Aorta (tissue), 5 donors: ENCODE measurements at regions not wholly inside any gene's neighbourhood (a gene's known extent, or its start where the extent isn't known, plus 50 kb on each side); places are given as distances from the start of the nearest gene placed in this dataset.

Experiments
- ATAC-seq: fragments of 200-7000 bp; cut with Tn5 transposase; one replicate; pipeline ENCODE4 v1.9.1; 2022; ENCODE audit warnings: moderate library complexity; ENCODE audit not compliant: low FRiP score
- DNase-seq, 2 donors: peaks; one replicate each; pipeline ENCODE4 v3.0.0-alpha.2; 2020
- H3K27ac ChIP-seq, 2 donors: one replicate each; pipeline ENCODE4 v1.5.1; 2013; ENCODE audit warnings: low read length in 2 of 2, mild to moderate bottlenecking in 2 of 2, moderate library complexity in 2 of 2, control low read depth in 1 of 2, inconsistent platforms in 1 of 2, low read depth in 1 of 2
- H3K27me3 ChIP-seq, 2 donors: one replicate each; pipeline ENCODE4 v1.6.1; 2013; ENCODE audit warnings: control low read depth in 1 of 2, low read length in 1 of 2, mild to moderate bottlenecking in 1 of 2, moderate library complexity in 1 of 2; ENCODE audit not compliant: insufficient read depth in 2 of 2, control insufficient read depth in 1 of 2
- H3K36me3 ChIP-seq, 2 donors: one replicate each; pipeline ENCODE4 v1.6.1; 2013; ENCODE audit warnings: control low read depth in 1 of 2, low read length in 1 of 2, mild to moderate bottlenecking in 1 of 2; ENCODE audit not compliant: insufficient read depth in 2 of 2, control insufficient read depth in 1 of 2
- H3K4me1 ChIP-seq, 2 donors: one replicate each; pipeline ENCODE4 v1.6.1; 2013; ENCODE audit warnings: low read length in 2 of 2, control low read depth in 1 of 2, mild to moderate bottlenecking in 1 of 2, moderate library complexity in 1 of 2; ENCODE audit not compliant: insufficient read depth in 2 of 2, control insufficient read depth in 1 of 2
- H3K4me3 ChIP-seq, 2 donors: one replicate each; pipeline ENCODE4 v1.5.1; 2013; ENCODE audit warnings: low read length in 2 of 2, control low read depth in 1 of 2, mild to moderate bottlenecking in 1 of 2
- H3K9me3 ChIP-seq: one replicate; pipeline ENCODE4 v1.6.1; 2013; ENCODE audit warnings: mild to moderate bottlenecking, low read length; ENCODE audit not compliant: control insufficient read depth
- WGBS, 2 donors: extraction: QIAGEN DNeasy Blood & Tissue Kit; methylation state at CpG; one replicate each; pipeline ENCODE4 v1.1.7; 2013; 5-methylcytosine and 5-hydroxymethylcytosine counted together
- intact Hi-C, 2 donors: fragments of 100-400 bp; cut with DNase I; formaldehyde crosslinking; loops; one replicate each; pipeline versions ENCODE4 v1.14.2 to v1.15.0; 2022
- donor health status: healthy with polysubstance abuse.
- donor health status: Bipolar disorder and iron deficiency.
- donor health status: DM: no; HTN: no; CAD: no.
- donor health status: DM: no; HTN: no; CAD: no.
- donor health status: DM: yes; HTN: yes; CAD: no.

DNA sequence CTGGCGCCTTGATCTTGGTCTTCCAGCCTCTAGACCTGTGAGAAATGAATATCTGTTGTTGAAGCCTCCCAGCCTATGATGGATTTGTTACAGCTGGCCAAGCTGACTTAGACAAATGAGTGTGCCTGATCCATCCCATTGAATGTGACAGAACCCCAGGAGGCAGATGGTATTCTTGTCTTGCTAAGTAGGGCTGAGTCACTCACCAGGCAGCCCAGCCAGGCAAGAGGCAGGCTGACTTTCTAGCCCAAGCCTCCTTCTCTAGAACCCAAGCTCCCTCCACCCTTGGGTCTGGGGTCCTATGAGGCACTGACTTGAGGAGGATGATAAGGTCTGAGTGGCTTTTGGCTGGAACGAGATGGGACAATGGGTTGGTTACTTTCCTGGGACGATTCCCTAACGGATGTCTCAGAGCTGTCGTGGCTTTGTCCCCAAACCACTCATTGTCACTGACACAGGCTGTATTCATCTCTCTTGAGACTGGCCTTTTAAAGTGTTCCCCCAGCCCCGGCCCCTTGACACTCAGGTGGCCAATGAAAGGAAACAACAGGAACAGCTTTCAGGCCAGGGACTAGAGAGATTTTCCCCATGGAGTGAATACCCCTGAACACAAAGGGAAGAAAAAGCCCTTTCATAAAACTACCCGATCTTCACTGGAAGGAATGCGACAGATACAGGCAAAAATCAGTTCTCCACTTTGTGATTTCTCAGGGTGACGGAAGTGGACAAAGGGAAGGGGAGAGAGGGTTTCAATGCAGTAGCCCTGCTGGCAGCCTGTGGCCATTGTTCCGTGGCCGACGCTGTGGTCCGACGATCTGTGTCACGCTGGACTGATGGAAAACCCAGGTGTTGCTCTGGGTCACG, 264.2 kb downstream of the AACS start:
- no peak overlapping the region for H3K4me3 ChIP-seq
- peaks cover 4% of the 10 kb centered on the region for H3K9me3 ChIP-seq
- ATAC-seq = no peak
- H3K36me3 ChIP-seq = no peaks in the 10 kb centered on the region
- no peak overlapping the region for H3K27ac ChIP-seq
- no peaks in the 10 kb centered on the region for H3K27me3 ChIP-seq
- H3K4me1 ChIP-seq = no peaks in the 10 kb centered on the region
- WGBS, 2 donors = 76 to 83% methylated on average over 16 of the region's 16 CpGs
- intact Hi-C loops = loop anchor here in 1 of 2 donors (2.0 to 5.0 kb wide), 2 partner anchors 73 to 147 kb away; no protein-coding TSS in a partner anchor
- no peak for DNase-seq

DNA sequence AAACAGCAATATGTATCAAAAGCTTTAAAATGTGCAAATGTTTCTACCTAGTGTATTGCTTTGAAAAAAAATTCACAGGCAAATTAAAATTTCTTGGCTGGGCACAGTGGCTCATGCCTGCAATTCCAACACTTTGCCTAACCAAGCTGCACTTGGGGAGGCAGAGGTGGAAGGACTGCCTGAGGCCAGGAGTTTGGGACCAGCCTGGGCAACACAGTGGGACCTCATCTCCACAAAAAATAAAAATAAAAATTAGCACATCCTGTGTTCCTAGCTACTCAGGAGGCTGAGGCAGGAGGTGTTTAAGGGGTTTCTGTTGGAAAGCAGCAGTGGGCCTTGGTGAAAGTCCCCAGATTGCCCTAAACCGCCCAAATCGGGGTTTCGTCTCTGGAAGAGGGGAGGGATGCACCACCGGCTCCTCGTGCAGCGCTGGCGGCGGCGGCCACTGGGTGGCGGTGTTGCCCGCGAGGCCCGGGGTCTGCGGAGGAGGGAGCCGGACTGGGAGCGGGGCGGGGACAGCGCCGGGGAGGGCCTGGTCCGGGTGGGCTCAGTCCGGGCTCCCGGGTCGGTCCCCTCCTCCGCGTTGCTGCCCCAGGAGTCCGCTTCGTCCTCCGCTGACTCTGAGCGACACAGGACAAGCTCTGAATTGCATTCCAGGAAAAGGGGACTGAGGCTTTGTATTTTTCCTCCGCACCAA, 265.6 kb downstream of the AACS start:
- peak; percentile 87 for ATAC-seq
- WGBS, 2 donors = 0 to 1% methylated on average over 18 to 30 of the region's 30 CpGs

GRCh38 chr12:125331342-125332052, 266.3 kb downstream of the AACS start:
- DNase-seq (no peak), ATAC-seq (peak; percentile 8)
- Histone ChIP-seq H3K4me3 (peak overlapping the region in 1 of 2 donors; percentile 0), H3K9me3 (peaks cover 4% of the 10 kb centered on the region), H3K27ac (no peak overlapping the region), H3K4me1 (no peaks in the 10 kb centered on the region), H3K27me3 (no peaks in the 10 kb centered on the region), H3K36me3 (no peaks in the 10 kb centered on the region)
- intact Hi-C loops = loop anchor here in 1 of 2 donors (2.0 to 5.0 kb wide), 2 partner anchors 71 to 149 kb away; no protein-coding TSS in a partner anchor
- 31 to 32% methylated on average over 16 of the region's 16 CpGs for WGBS, 2 donors

More for the DNA sequence above, 265.6 kb downstream of the AACS start:
- DNase-seq = peak; percentile 65 to 89
- Histone ChIP-seq H3K27me3 (no peaks in the 10 kb centered on the region), H3K27ac (no peak overlapping the region), H3K4me3 (peak overlapping the region in 1 of 2 donors; percentile 0), H3K36me3 (no peaks in the 10 kb centered on the region), H3K4me1 (no peaks in the 10 kb centered on the region), H3K9me3 (peaks cover 4% of the 10 kb centered on the region)
- intact Hi-C loops = loop anchor here in 1 of 2 donors (2.0 to 5.0 kb wide), 2 partner anchors 72 to 148 kb away; no protein-coding TSS in a partner anchor

GRCh38 chr12:125332900-125333299, 267.7 kb downstream of the AACS start:
- DNase-seq (no peak), ATAC-seq (no peak)
- H3K4me3 ChIP-seq = no peak overlapping the region
- intact Hi-C loops = loop anchor here in 1 of 2 donors (5.0 kb wide), 1 partner anchor 151 kb away; no protein-coding TSS in a partner anchor
- H3K9me3 ChIP-seq = peaks cover 4% of the 10 kb centered on the region
- 63 to 75% methylated on average over 11 of the region's 11 CpGs for WGBS, 2 donors
- H3K27me3 ChIP-seq = no peaks in the 10 kb centered on the region
- H3K27ac ChIP-seq = no peak overlapping the region
- no peaks in the 10 kb centered on the region for H3K4me1 ChIP-seq
- H3K36me3 ChIP-seq = no peaks in the 10 kb centered on the region

DNA sequence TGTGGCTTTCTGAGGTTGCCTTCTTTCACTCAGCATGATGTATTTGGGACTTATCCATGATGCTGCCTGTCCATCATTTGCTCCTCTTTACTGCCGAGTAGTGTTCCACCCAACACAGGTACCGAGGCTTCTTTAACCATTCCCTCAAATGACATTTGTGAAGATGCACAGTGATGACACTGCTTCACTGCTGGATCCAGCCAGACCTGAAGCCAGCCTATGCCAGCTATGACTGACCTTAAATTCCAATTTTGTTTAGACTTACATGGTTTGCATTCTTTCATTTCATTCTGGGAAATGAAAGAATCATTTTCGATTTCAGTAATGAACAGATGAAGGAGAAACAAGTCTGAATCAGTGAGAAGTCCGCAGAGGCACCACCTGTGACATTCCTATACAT, 271.0 kb downstream of the AACS start:
- H3K9me3 ChIP-seq = peaks cover 1% of the 10 kb centered on the region
- no peak for ATAC-seq
- no peak overlapping the region for H3K4me3 ChIP-seq
- no peak overlapping the region for H3K27ac ChIP-seq
- no peaks in the 10 kb centered on the region for H3K27me3 ChIP-seq
- 81 to 90% methylated on average over 4 of the region's 4 CpGs for WGBS, 2 donors
- H3K4me1 ChIP-seq = no peaks in the 10 kb centered on the region
- no peak for DNase-seq
- intact Hi-C loops = no loop called here
- H3K36me3 ChIP-seq = no peaks in the 10 kb centered on the region

GRCh38 chr12:125340791-125341190, 275.6 kb downstream of the AACS start:
- Histone ChIP-seq H3K9me3 (peaks cover 1% of the 10 kb centered on the region), H3K27me3 (no peaks in the 10 kb centered on the region), H3K4me3 (no peak overlapping the region), H3K4me1 (no peaks in the 10 kb centered on the region), H3K27ac (no peak overlapping the region), H3K36me3 (no peaks in the 10 kb centered on the region)
- WGBS, 2 donors = 3 to 5% methylated on average over 5 of the region's 5 CpGs
- intact Hi-C loops = no loop called here
- ATAC-seq = peak; percentile 68
- no peak for DNase-seq

- no peaks in the 10 kb centered on the region for H3K36me3 ChIP-seq
- H3K4me1 ChIP-seq = no peaks in the 10 kb centered on the region
- ATAC-seq (no peak), DNase-seq (no peak)
- peaks cover 1% of the 10 kb centered on the region for H3K9me3 ChIP-seq
- no peak overlapping the region for H3K4me3 ChIP-seq
- 15 to 30% methylated on average over 1 of the region's 1 CpG for WGBS, 2 donors
- intact Hi-C loops = no loop called here
- H3K27me3 ChIP-seq = no peaks in the 10 kb centered on the region
- no peak overlapping the region for H3K27ac ChIP-seq
Measured at GRCh38 chr12:125341422-125341821, 276.2 kb downstream of the AACS start.

DNA sequence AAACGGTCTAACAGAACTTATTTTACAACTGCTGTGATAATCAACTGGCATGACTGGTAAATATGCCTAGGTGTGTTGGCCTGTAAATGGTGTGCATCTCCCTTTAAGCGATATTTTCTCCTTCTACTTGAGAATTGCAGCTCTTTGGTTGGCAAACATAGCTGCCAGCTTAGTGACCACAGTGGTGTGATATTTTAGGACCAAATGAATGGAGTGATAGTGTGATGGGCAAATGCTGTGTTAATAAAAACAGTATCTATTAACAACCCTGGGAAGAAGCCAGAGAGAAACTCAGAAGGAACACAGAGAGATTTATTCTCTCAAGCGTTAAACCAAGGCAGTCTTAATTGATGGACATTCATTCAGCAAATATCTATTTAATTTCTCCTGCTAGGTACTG, 278.4 kb downstream of the AACS start:
- ATAC-seq (no peak), DNase-seq (no peak)
- Histone ChIP-seq H3K4me3 (no peak overlapping the region), H3K9me3 (no peaks in the 10 kb centered on the region), H3K27me3 (no peaks in the 10 kb centered on the region), H3K4me1 (no peaks in the 10 kb centered on the region), H3K27ac (no peak overlapping the region), H3K36me3 (no peaks in the 10 kb centered on the region)
- intact Hi-C loops = no loop called here
- 87 to 94% methylated on average over 3 of the region's 3 CpGs for WGBS, 2 donors
